ENCODE measurements at regions not wholly inside any gene's neighbourhood (a gene's known extent, or its start where the extent isn't known, plus 50 kb on each side); places are given as distances from the start of the nearest gene placed in this dataset.

GRCh38 chr5:6169660-6170059 lies 208.7 kb downstream of the MED10 start:
- DNase-seq (ENCODE audit: low read depth) = no peak

GRCh38 chr5:6166698-6167394 lies 211.5 kb downstream of the MED10 start:
- no peak for DNase-seq (ENCODE audit: low read depth)

- no peak for DNase-seq (ENCODE audit: low read depth)
Measured at GRCh38 chr5:6163913-6164312, 214.4 kb downstream of the MED10 start.

GRCh38 chr5:6162175-6162574 lies 216.2 kb downstream of the MED10 start:
- DNase-seq (ENCODE audit: low read depth) = no peak

GRCh38 chr5:6161257-6161656 lies 217.1 kb downstream of the MED10 start:
- no peak for DNase-seq (ENCODE audit: low read depth)

- DNase-seq (ENCODE audit: low read depth) = no peak
Measured at GRCh38 chr5:6159832-6160430, 218.4 kb downstream of the MED10 start.

GRCh38 chr5:6158974-6159831 lies 219.1 kb downstream of the MED10 start:
- DNase-seq (ENCODE audit: low read depth) = peak; percentile 21

- no peak for DNase-seq (ENCODE audit: low read depth)
Measured at GRCh38 chr5:6154216-6154615, 224.1 kb downstream of the MED10 start.

- no peak for DNase-seq (ENCODE audit: low read depth)
Measured at GRCh38 chr5:6146271-6146670, 232.1 kb downstream of the MED10 start.

GRCh38 chr5:6145616-6146237 lies 232.6 kb downstream of the MED10 start:
- no peak for DNase-seq (ENCODE audit: low read depth)

GRCh38 chr5:6143523-6143922 lies 234.8 kb downstream of the MED10 start:
- DNase-seq (ENCODE audit: low read depth) = no peak

- no peak for DNase-seq (ENCODE audit: low read depth)
Measured at GRCh38 chr5:6142353-6142752, 236.0 kb downstream of the MED10 start.

- no peak for DNase-seq (ENCODE audit: low read depth)
Measured at GRCh38 chr5:6140219-6140618, 238.1 kb downstream of the MED10 start.

GRCh38 chr5:6135977-6136376 lies 242.4 kb downstream of the MED10 start:
- DNase-seq (ENCODE audit: low read depth) = no peak

- no peak for DNase-seq (ENCODE audit: low read depth)
Measured at GRCh38 chr5:6134281-6134680, 244.1 kb downstream of the MED10 start.

GRCh38 chr5:6125781-6126180 lies 252.6 kb downstream of the MED10 start:
- no peak for DNase-seq (ENCODE audit: low read depth)

GRCh38 chr5:6118691-6119090 lies 259.7 kb downstream of the MED10 start:
- no peak for DNase-seq (ENCODE audit: low read depth)

- DNase-seq (ENCODE audit: low read depth) = no peak
Measured at GRCh38 chr5:6117212-6117611, 261.1 kb downstream of the MED10 start.

- no peak for DNase-seq (ENCODE audit: low read depth)
Measured at GRCh38 chr5:6115852-6116251, 262.5 kb downstream of the MED10 start.

- DNase-seq (ENCODE audit: low read depth) = no peak
Measured at GRCh38 chr5:6112538-6112937, 265.8 kb downstream of the MED10 start.

- DNase-seq (ENCODE audit: low read depth) = no peak
Measured at GRCh38 chr5:6112125-6112524, 266.2 kb downstream of the MED10 start.

- no peak for DNase-seq (ENCODE audit: low read depth)
Measured at GRCh38 chr5:6111131-6111530, 267.2 kb downstream of the MED10 start.
